Middle frontal gyrus (tissue), 1 donor: ENCODE measurements at regions not wholly inside any gene's neighbourhood (a gene's known extent, or its start where the extent isn't known, plus 50 kb on each side); places are given as distances from the start of the nearest gene placed in this dataset.

Experiments used
- DNase-seq: peaks from one replicate; pipeline ENCODE4 v3.0.0-alpha.2; 2015; ENCODE audit warnings: low spot score; ENCODE audit errors: extremely low spot score

- DNase-seq: no peak
Observed at GRCh38 chr5:105754056-105754455, 1916.7 kb downstream of the EFNA5 start.

GRCh38 chr5:105752801-105753200 is 1917.9 kb downstream of the EFNA5 start:
- no peak for DNase-seq

- no peak for DNase-seq
Observed at GRCh38 chr5:105751908-105752307, 1918.8 kb downstream of the EFNA5 start.

GRCh38 chr5:105745111-105745510 is 1925.6 kb downstream of the EFNA5 start:
- no peak for DNase-seq

- no peak for DNase-seq
Observed at GRCh38 chr5:105740242-105740641, 1930.5 kb downstream of the EFNA5 start.

- no peak for DNase-seq
Observed at GRCh38 chr5:105739732-105740131, 1931.0 kb downstream of the EFNA5 start.

GRCh38 chr5:105735704-105736103 is 1935.0 kb downstream of the EFNA5 start:
- no peak for DNase-seq

- DNase-seq: no peak
Observed at GRCh38 chr5:105730982-105731381, 1939.8 kb downstream of the EFNA5 start.

- DNase-seq: no peak
Observed at GRCh38 chr5:105726093-105726492, 1944.6 kb downstream of the EFNA5 start.

GRCh38 chr5:105708442-105708841 is 1962.3 kb downstream of the EFNA5 start:
- DNase-seq: no peak

- DNase-seq: no peak
Observed at GRCh38 chr5:105702323-105702722, 1968.4 kb downstream of the EFNA5 start.

GRCh38 chr5:105696440-105696839 is 1974.3 kb downstream of the EFNA5 start:
- DNase-seq: no peak

- no peak for DNase-seq
Observed at GRCh38 chr5:105695941-105696340, 1974.8 kb downstream of the EFNA5 start.

- DNase-seq: no peak
Observed at GRCh38 chr5:105689596-105689995, 1981.1 kb downstream of the EFNA5 start.

- no peak for DNase-seq
Observed at GRCh38 chr5:105688227-105688792, 1982.4 kb downstream of the EFNA5 start.

GRCh38 chr5:105687493-105687892 is 1983.2 kb downstream of the EFNA5 start:
- DNase-seq: no peak

- DNase-seq: no peak
Observed at GRCh38 chr5:105685884-105686283, 1984.9 kb downstream of the EFNA5 start.

- no peak for DNase-seq
Observed at GRCh38 chr5:105684799-105685198, 1985.9 kb downstream of the EFNA5 start.

GRCh38 chr5:105680858-105681475 is 1989.8 kb downstream of the EFNA5 start:
- DNase-seq: no peak

- no peak for DNase-seq
Observed at GRCh38 chr5:105677291-105677690, 1993.4 kb downstream of the EFNA5 start.

- DNase-seq: no peak
Observed at GRCh38 chr5:105670596-105670995, 2000.1 kb downstream of the EFNA5 start.

- DNase-seq: no peak
Observed at GRCh38 chr5:105663671-105664070, 2007.1 kb downstream of the EFNA5 start.

GRCh38 chr5:105659396-105659795 is 2011.3 kb downstream of the EFNA5 start:
- no peak for DNase-seq
